ENCODE measurements at regions not wholly inside any gene's neighbourhood (a gene's known extent, or its start where the extent isn't known, plus 50 kb on each side); places are given as distances from the start of the nearest gene placed in this dataset.

GRCh38 chr13:34657716-34658115 is 284.4 kb upstream of the NBEA start:
- DNase-seq (no peak), ATAC-seq (ENCODE audit: low read depth) (no peak)
- no peaks in the 10 kb centered on the region for H3K4me1 ChIP-seq (ENCODE audit: control insufficient read depth in 2 of 2, insufficient read depth in 2 of 2, low read length in 2 of 2)
- peaks cover 0 to 4% (median 1%) of the 10 kb centered on the region in 3 donors for H3K9me3 ChIP-seq (ENCODE audit: control extremely low read depth in 1 of 3, control insufficient read depth in 2 of 3, insufficient read depth in 1 of 3, low read length in 2 of 3)
- H2AFZ ChIP-seq (ENCODE audit: insufficient read depth, low read depth, low read length, poor library complexity, severe bottlenecking), result no peak overlapping the region
- no peak overlapping the region for H3K27ac Mint-ChIP-seq
- H4K20me1 ChIP-seq (ENCODE audit: control insufficient read depth, insufficient read depth, low read length, poor library complexity, severe bottlenecking), result no peaks in the 10 kb centered on the region
- no peak for TF ChIP-seq CTCF (IDR thresholded peaks at IDR 0.05)
- no peak for TF ChIP-seq EZH2 (IDR thresholded peaks at IDR 0.05; ENCODE audit: borderline replicate concordance, insufficient read depth, low read depth, low read length, poor library complexity, severe bottlenecking)
- H3K4me3 ChIP-seq (ENCODE audit: control extremely low read depth in 1 of 5, extremely low read depth in 1 of 5, insufficient read depth in 1 of 5, low read depth in 2 of 5, low read length in 4 of 5), result no peak overlapping the region
- H3K4me1 Mint-ChIP-seq, result no peaks in the 10 kb centered on the region
- no peak overlapping the region for H3K9ac ChIP-seq (ENCODE audit: low read length)
- no CpG with 5 or more reads among the region's 1 CpG for whole genome bisulfite sequencing (ENCODE audit: insufficient coverage)
- ChIA-PET POLR2A (no interaction called here), CTCF (no interaction called here)
- H3K36me3 ChIP-seq (replicated peaks in 1 of 2; ENCODE audit: control extremely low read depth in 1 of 2, control insufficient read depth in 1 of 2, extremely low read depth in 1 of 2, insufficient read depth in 2 of 2, low read length in 1 of 2), result no peaks in the 10 kb centered on the region
- H3K27me3 Mint-ChIP-seq, result no peaks in the 10 kb centered on the region
- intact Hi-C loops (cut with micrococcal nuclease), result no loop called here
- no peaks in the 10 kb centered on the region for H3K27me3 ChIP-seq (replicated peaks in 1 of 4; ENCODE audit: control extremely low read depth in 1 of 4, control insufficient read depth in 3 of 4, insufficient read depth in 4 of 4, low read length in 3 of 4)
- H3K4me2 ChIP-seq (replicated peaks; ENCODE audit: low read depth, low read length, poor library complexity, severe bottlenecking), result no peak overlapping the region
- H3K9me3 Mint-ChIP-seq (ENCODE audit: insufficient read depth), result peaks cover 9% of the 10 kb centered on the region
- H3K4me3 Mint-ChIP-seq, result no peak overlapping the region
- no peaks in the 10 kb centered on the region for H3K79me2 ChIP-seq (ENCODE audit: control insufficient read depth, insufficient read depth, low read length)
- no peak overlapping the region for H3K27ac ChIP-seq (ENCODE audit: low read length in 2 of 2)

- no peak overlapping the region for H3K27ac ChIP-seq (ENCODE audit: low read length in 2 of 2)
- Mint-ChIP-seq H3K9me3 (ENCODE audit: insufficient read depth) (no peaks in the 10 kb centered on the region), H3K4me1 (no peaks in the 10 kb centered on the region), H3K27ac (no peak overlapping the region), H3K4me3 (no peak overlapping the region), H3K27me3 (no peaks in the 10 kb centered on the region)
- ChIA-PET POLR2A (no interaction called here), CTCF (no interaction called here)
- TF ChIP-seq CTCF (IDR thresholded peaks at IDR 0.05), result no peak
- no peak for TF ChIP-seq EZH2 (IDR thresholded peaks at IDR 0.05; ENCODE audit: borderline replicate concordance, insufficient read depth, low read depth, low read length, poor library complexity, severe bottlenecking)
- H3K27me3 ChIP-seq (replicated peaks in 1 of 4; ENCODE audit: control extremely low read depth in 1 of 4, control insufficient read depth in 3 of 4, insufficient read depth in 4 of 4, low read length in 3 of 4), result no peaks in the 10 kb centered on the region
- no peak overlapping the region for H3K4me3 ChIP-seq (ENCODE audit: control extremely low read depth in 1 of 5, extremely low read depth in 1 of 5, insufficient read depth in 1 of 5, low read depth in 2 of 5, low read length in 4 of 5)
- ATAC-seq (ENCODE audit: low read depth), result no peak
- H2AFZ ChIP-seq (ENCODE audit: insufficient read depth, low read depth, low read length, poor library complexity, severe bottlenecking), result no peak overlapping the region
- H3K4me2 ChIP-seq (replicated peaks; ENCODE audit: low read depth, low read length, poor library complexity, severe bottlenecking), result no peak overlapping the region
- no peaks in the 10 kb centered on the region for H4K20me1 ChIP-seq (ENCODE audit: control insufficient read depth, insufficient read depth, low read length, poor library complexity, severe bottlenecking)
- no peaks in the 10 kb centered on the region for H3K79me2 ChIP-seq (ENCODE audit: control insufficient read depth, insufficient read depth, low read length)
- no peak for DNase-seq
- H3K9me3 ChIP-seq (ENCODE audit: control extremely low read depth in 1 of 3, control insufficient read depth in 2 of 3, insufficient read depth in 1 of 3, low read length in 2 of 3), result no peaks in the 10 kb centered on the region
- no peaks in the 10 kb centered on the region for H3K36me3 ChIP-seq (replicated peaks in 1 of 2; ENCODE audit: control extremely low read depth in 1 of 2, control insufficient read depth in 1 of 2, extremely low read depth in 1 of 2, insufficient read depth in 2 of 2, low read length in 1 of 2)
- no peaks in the 10 kb centered on the region for H3K4me1 ChIP-seq (ENCODE audit: control insufficient read depth in 2 of 2, insufficient read depth in 2 of 2, low read length in 2 of 2)
- WGBS (ENCODE audit: insufficient coverage), result 87% methylated on average over 3 of the region's 11 CpGs
- H3K9ac ChIP-seq (ENCODE audit: low read length), result no peak overlapping the region
- intact Hi-C loops (cut with micrococcal nuclease), result no loop called here
These were observed 274.5 kb upstream of the NBEA start for GRCh38 chr13:34667286-34668218.
